ENCODE measurements at regions not wholly inside any gene's neighbourhood (a gene's known extent, or its start where the extent isn't known, plus 50 kb on each side); places are given as distances from the start of the nearest gene placed in this dataset.

DNA sequence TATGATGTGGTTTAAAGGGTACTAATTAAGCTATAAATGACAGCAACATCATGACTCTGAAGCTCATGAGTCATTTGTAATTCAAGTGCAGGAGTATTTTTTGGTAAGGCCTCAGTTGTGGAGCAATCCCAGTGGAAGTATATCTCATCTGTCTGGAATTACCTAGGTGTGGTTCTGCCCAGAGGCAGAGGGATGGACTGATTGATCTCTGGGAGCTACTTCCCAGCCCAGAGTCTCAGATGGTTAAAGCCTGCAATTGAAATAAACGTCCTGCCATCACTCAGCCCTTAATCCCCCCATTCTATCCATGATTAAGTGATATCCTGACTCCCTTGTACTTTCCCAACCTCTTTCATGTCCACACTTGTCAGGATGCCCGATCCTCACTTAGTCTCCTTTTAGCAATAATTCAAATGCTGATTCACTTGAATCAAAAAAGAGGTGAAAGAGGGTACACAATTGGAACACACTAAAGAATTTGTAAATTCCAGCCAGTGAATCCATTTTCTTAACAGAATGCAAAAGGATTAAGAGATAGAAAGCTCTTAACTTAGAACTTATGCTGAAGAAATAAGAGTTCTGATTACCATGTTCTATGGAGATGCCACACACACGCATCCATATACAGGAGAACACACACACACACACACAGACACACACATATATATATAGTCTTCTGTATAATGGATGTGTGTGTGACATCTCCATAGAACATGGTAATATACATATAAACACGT lies 664.4 kb downstream of the NYAP2 start:
- DNase-seq = no peak

GRCh38 chr2:226059961-226060627 lies 660.6 kb downstream of the NYAP2 start:
- DNase-seq = no peak

DNA sequence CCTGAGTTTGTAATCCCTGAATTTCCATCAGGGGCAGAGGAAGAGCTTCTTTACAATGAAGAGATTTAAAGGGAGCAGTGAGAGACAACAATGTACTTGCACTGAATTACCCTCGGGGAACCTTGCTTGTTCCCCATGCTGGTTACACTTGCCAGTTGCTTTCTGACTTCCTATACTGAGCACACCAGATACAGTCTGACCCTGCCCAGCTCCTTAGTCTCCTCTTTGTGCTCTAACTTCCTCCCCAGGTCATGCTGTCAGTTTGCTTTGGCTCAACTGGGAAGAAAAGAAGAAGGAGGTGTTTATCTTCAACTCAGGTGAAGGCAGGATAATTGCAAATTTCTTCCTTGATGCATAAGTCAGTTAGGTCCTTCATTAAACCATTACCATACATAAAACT lies 658.4 kb downstream of the NYAP2 start:
- no peak for DNase-seq

GRCh38 chr2:226057365-226057764 lies 657.9 kb downstream of the NYAP2 start:
- DNase-seq = no peak

DNA sequence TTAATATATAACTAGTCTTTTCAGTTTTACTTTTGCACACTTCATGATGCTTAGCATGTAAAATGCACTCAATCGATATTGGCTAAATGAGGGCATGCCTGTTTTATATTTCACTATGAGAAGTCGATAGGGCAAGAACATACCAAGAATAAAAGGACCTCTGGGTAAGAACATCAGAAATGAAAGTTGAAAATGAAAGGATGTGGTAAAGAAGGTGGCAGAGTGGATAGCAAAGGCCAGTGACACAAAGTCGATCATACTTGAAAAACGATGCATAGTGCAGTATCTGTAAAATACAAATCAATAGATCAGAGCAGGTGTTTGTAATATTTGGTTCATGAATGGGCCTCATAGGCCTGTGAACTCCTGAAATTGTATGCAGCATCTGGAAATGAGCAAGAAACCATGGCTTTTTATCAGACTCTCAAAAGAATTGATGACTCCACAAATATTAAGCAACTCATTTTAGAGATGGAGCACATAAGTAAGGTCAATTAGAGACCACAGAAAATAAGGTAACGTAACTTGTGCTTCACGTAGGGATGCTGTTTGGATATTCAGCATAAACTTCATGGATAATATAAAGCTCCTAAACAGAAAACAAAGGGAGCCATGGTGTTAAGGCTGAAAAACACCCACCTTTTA lies 653.4 kb downstream of the NYAP2 start:
- DNase-seq = no peak

- DNase-seq = no peak
Observed at GRCh38 chr2:226050822-226051221, 651.3 kb downstream of the NYAP2 start.

GRCh38 chr2:226048611-226049010 lies 649.1 kb downstream of the NYAP2 start:
- no peak for DNase-seq

- no peak for DNase-seq
Observed at GRCh38 chr2:226045080-226045479, 645.6 kb downstream of the NYAP2 start.

- DNase-seq = no peak
Observed at GRCh38 chr2:226040344-226040900, 640.9 kb downstream of the NYAP2 start.

- DNase-seq = no peak
Observed at GRCh38 chr2:226037526-226037925, 638.0 kb downstream of the NYAP2 start.

DNA sequence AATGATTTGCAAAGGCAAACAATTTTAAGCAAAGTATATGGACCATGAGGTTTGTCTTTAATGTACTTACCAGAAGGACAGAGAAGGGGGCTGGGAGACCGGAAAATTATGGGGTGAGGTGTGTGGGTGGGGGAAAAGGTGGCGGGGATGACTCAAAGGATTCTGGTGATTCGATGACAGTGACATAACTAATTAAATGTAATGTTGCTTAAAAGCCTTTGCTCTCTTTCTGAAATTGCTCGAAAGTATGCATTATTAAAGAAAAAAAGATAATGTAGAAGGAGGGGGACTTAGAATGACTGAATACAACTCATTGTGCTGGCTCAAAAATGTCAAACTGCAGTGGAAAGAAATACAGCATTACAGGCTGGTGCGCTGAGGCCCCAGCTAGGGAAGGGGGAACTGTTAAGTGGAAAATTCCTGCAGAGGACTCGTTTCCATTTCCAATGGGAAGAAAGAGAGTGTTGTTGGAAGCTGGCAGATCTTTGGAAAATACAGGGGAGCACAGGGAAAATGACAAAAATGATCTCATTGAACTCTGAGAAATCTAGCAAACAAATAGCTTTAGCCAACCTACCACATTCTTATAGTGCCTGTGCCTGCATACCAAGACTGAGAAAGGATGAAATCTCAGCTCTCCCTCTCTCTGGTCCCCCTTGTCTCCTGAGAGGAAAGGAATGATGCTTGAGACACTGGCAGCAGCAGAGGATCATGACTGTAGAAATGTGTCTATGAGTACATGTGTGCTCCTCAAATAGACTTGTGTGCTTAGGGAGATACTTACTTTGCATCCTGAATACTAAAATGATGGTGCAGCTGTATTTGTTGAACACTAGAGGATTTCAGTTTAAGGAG lies 632.4 kb downstream of the NYAP2 start:
- DNase-seq = peak; percentile 40

DNA sequence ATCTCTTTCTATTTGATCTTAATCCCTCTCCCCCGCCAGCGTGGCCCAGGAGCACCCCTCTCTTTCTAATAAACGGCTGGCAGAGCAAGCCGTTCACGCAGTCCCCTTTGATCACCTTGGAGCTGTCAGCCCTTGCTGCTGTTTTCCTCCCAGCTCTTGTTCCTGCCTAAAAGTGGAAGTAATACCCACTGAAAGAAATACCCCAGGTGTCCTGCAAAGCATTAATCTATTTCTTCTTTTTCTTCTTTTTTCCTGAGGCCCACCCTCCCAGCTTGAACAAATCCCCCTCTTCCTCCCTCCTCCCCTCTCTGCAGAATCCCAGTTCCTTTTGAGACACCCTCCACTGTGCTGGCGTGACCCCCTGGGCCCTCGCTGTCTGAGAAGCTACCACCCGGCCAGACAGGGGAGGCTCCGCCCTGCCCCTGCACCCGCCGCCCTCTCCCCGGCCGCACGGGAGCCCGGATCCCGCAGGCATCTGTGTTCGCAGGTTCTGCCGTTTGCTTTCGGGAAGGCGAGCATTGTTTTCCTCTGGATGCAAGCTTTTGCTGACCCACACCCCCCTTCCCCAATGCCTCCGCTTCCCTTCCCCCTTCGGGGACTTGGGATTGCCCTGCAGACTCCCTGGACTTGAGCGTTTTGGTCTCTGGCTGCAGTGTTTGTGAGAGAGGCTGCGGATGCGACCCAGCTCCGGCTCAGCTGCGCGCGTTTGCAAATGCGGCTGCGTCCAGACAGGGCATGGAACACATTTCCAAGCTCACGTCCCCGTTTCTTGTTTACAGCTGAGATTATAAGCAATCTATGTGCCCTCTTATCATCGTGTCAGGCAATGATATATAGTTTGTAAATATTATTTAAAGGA lies 631.5 kb downstream of the NYAP2 start:
- peak; percentile 17 for DNase-seq

- DNase-seq = no peak
Observed at GRCh38 chr2:226030369-226030768, 630.9 kb downstream of the NYAP2 start.

- no peak for DNase-seq
Observed at GRCh38 chr2:226023946-226024345, 624.4 kb downstream of the NYAP2 start.

GRCh38 chr2:226023383-226023782 lies 623.9 kb downstream of the NYAP2 start:
- no peak for DNase-seq

DNA sequence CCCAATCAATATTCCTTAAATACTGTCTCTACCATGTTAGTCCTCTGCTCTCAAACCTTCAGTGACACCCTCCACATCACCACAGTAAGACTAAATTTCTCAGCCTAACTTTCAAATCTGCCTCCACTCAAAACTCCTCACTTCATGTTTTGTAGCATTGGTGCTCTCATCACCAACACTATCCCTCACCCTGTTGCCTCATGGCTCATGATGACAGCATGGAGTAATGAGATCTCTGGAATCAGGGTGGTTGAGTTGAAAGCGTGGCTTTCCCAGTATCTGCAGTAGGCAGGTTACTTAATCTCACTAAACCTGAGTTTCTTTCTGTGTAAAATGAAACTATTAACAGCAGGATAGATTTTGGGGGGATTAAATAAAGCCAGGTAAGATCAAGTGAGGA lies 621.4 kb downstream of the NYAP2 start:
- no peak for DNase-seq

DNA sequence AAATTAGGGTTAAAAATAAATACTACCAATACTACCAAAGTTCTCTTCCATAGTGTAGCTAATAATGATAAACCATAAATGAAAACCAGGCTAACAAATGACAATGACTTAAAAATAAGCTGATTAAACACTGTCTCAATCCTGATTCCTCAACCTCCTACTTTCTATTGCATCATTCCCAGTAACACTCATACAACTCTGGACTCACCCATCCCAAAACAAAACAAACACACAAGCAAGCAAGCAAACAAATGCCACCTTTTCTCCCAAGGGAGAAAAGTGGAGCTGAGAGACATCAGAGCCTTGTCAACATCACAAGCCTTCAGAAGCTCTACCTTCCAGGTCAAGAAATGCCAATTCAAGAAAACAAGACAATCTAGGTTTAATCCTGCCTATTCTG lies 620.7 kb downstream of the NYAP2 start:
- DNase-seq = no peak

DNA sequence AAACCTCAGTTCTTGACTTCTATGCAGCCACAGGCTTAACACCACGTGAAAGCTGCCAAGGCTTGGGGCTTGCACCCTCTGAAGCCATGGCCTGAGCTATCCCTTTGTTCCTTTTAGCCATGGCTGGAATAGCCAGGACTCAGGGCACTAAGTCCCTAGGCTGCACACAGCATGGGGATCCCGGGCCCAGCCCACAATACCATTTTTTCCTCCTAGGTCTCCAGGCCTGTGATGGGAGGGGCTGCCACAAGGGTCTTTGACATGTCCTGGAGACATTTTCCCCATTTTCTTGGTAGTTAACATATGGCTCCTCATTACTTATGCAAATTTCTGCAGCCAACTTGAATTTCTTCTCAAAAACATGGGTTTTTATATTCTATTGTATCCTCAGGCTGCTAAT lies 619.1 kb downstream of the NYAP2 start:
- no peak for DNase-seq

DNA sequence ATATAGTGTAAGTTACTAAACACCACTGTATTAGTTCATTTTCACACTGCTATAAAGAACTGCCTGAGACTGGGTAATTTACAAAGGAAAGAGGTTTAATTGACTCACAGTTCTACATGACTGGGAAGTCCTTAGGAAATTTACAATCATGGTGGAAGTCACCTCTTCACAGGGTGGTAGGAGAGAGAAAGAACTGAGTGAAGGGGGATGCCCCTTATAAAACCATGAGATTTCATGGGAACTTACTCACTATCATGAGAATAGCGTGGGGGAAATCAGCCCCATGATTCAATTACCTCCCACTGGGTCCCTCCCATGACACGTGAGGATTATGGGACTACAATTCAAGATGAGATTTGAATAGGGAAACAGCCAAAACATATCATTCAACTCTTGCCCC lies 618.0 kb downstream of the NYAP2 start:
- no peak for DNase-seq

DNA sequence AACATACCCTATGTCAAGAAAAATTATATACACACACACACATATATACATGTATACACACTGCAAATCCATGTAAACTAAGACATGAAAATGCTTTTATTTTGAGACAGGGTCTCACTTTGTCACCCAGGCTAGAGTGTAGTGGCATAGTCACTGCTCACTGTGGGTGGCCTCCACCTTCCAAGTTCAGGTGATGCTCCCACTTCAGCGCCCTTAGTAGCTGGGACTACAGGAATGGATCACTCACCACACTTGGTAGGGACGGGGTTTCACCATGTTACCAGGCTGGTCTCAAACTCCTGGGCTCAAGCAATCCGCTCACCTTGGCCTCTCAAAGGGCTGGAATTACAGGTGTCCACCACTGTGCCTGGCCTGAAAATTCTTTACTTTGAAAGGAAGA lies 617.6 kb downstream of the NYAP2 start:
- no peak for DNase-seq

DNA sequence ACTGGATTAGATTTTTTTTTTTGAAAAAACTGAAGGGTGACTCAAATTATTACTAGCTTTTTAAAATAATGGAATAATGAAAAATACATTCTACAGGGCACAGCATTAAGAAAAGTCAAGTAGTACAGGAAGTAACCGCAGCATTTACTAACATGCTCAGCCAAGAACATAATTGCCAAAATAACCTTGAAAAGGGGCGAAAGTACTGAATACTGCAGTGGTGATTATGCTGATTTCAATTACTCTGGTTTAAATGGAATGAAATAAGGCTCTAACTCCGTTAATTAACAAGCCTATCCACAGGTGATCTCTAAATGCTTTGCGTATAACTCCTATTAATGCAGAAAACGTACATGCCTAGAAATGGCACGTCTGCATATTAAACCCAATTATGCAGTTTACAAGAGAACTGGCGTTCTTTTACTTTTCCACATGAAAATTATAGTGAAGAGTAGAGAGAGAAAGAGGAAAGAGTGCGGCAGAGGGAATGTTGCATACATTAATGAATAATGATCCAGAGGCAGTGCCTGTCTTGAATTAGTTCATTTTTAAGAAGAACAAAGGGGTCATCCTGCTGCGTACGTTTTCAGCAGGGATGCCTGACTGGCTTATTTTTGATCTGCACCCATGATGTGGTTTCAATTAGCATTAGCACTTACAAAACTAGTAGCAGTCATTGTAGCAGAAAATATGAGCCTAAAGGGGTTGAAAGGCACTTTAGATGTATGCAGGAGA lies 612.4 kb downstream of the NYAP2 start:
- no peak for DNase-seq
